Neural progenitor cell (in vitro differentiated cells): ENCODE measurements at regions not wholly inside any gene's neighbourhood (a gene's known extent, or its start where the extent isn't known, plus 50 kb on each side); places are given as distances from the start of the nearest gene placed in this dataset.

Source experiments
- DNase-seq: peaks from one replicate; pipeline ENCODE4 v3.0.0-alpha.2; 2016; ENCODE audit warnings: low spot score
- H2AFZ ChIP-seq: fragments of 200-600 bp; sonication (generic); replicated peaks from 2 replicates; pipeline ENCODE4 v1.6.1; 2016; ENCODE audit warnings: antibody characterized with exemption
- H3F3A ChIP-seq: fragments of 200-600 bp; sonication (generic); 2 replicates; pipeline ENCODE4 v1.6.1; 2016; ENCODE audit warnings: antibody characterized with exemption, low read depth
- H3K27ac ChIP-seq: fragments of 200-600 bp; sonication (generic); 2 replicates; pipeline ENCODE4 v1.5.1; 2016; ENCODE audit warnings: mild to moderate bottlenecking
- H3K27me3 ChIP-seq: fragments of 200-600 bp; sonication (generic); 2 replicates; pipeline ENCODE4 v1.6.1; 2016; ENCODE audit warnings: mild to moderate bottlenecking, moderate library complexity
- H3K36me3 ChIP-seq: fragments of 200-600 bp; sonication (generic); 2 replicates; pipeline ENCODE4 v1.5.1; 2016
- H3K4me1 ChIP-seq: fragments of 200-600 bp; sonication (generic); 2 replicates; pipeline ENCODE4 v1.6.1; 2016; ENCODE audit warnings: mixed run types
- H3K4me2 ChIP-seq: fragments of 200-600 bp; sonication (generic); 2 replicates; pipeline ENCODE4 v1.6.1; 2016
- H3K4me3 ChIP-seq: fragments of 200-600 bp; sonication (generic); 2 replicates; pipeline ENCODE4 v1.5.1; 2016
- H3K79me2 ChIP-seq: fragments of 200-600 bp; sonication (generic); 2 replicates; pipeline ENCODE4 v1.6.1; 2016; ENCODE audit warnings: low read depth
- H3K9ac ChIP-seq: fragments of 200-600 bp; sonication (generic); 2 replicates; pipeline ENCODE4 v1.6.1; 2016
- H3K9me3 ChIP-seq: fragments of 200-600 bp; sonication (generic); 2 replicates; pipeline ENCODE4 v1.5.1; 2016; ENCODE audit warnings: low read depth
- H4K20me1 ChIP-seq: fragments of 200-600 bp; sonication (generic); 2 replicates; pipeline ENCODE4 v1.6.1; 2016; ENCODE audit warnings: low read depth
- H3K27ac Mint-ChIP-seq: 3 replicates; pipeline ENCODE4 v1.8.0; 2021; ENCODE audit warnings: mixed read lengths
- H3K27me3 Mint-ChIP-seq: 2 replicates; pipeline ENCODE4 v1.8.0; 2022; ENCODE audit warnings: low read depth, mild to moderate bottlenecking, inconsistent platforms, moderate library complexity, mixed read lengths; ENCODE audit not compliant: insufficient read depth
- H3K36me3 Mint-ChIP-seq: 3 replicates; pipeline ENCODE4 v1.8.0; 2021; ENCODE audit warnings: mixed read lengths
- H3K4me1 Mint-ChIP-seq: 3 replicates; pipeline ENCODE4 v1.8.0; 2021; ENCODE audit warnings: mixed read lengths
- H3K4me3 Mint-ChIP-seq: 3 replicates; pipeline ENCODE4 v1.8.0; 2021; ENCODE audit warnings: mild to moderate bottlenecking, moderate library complexity, mixed read lengths
- H3K9me3 Mint-ChIP-seq: 3 replicates; pipeline ENCODE4 v1.8.0; 2020; ENCODE audit warnings: mixed read lengths
- EZH2 ChIP-seq: fragments of 200-600 bp; sonication (generic); IDR thresholded peaks from 2 replicates; pipeline ENCODE4 v1.6.1; 2017; ENCODE audit warnings: antibody characterized with exemption, mild to moderate bottlenecking, moderate library complexity
- EZH2phosphoT487 ChIP-seq: fragments of 200-600 bp; sonication (generic); IDR thresholded peaks from 2 replicates; pipeline ENCODE4 v1.6.1; 2017; ENCODE audit warnings: antibody characterized with exemption
- TF ChIP-seq, protein P1 (sequence below): fragments of 200-600 bp; sonication (generic); IDR thresholded peaks from 2 replicates; pipeline ENCODE4 v1.5.1; 2017; ENCODE audit warnings: antibody characterized with exemption, mild to moderate bottlenecking

- H3K36me3 Mint-ChIP-seq, result no peaks in the 10 kb centered on the region
- H3K79me2 ChIP-seq, result no peaks in the 10 kb centered on the region
- H4K20me1 ChIP-seq, result no peaks in the 10 kb centered on the region
- no peak overlapping the region for H3K9ac ChIP-seq
- H3K9me3 Mint-ChIP-seq, result no peaks in the 10 kb centered on the region
- H3K27me3 Mint-ChIP-seq, result peaks cover 10% of the 10 kb centered on the region
- no peak overlapping the region for H3K4me3 ChIP-seq
- H3F3A ChIP-seq, result no peaks in the 10 kb centered on the region
- H3K4me2 ChIP-seq, result no peak overlapping the region
- no peaks in the 10 kb centered on the region for H3K36me3 ChIP-seq
- H2AFZ ChIP-seq, result no peak overlapping the region
- H3K4me3 Mint-ChIP-seq, result no peak overlapping the region
- H3K4me1 ChIP-seq, result no peaks in the 10 kb centered on the region
- TF ChIP-seq EZH2 (no peak), EZH2phosphoT487 (no peak)
- TF ChIP-seq, protein P1, sequence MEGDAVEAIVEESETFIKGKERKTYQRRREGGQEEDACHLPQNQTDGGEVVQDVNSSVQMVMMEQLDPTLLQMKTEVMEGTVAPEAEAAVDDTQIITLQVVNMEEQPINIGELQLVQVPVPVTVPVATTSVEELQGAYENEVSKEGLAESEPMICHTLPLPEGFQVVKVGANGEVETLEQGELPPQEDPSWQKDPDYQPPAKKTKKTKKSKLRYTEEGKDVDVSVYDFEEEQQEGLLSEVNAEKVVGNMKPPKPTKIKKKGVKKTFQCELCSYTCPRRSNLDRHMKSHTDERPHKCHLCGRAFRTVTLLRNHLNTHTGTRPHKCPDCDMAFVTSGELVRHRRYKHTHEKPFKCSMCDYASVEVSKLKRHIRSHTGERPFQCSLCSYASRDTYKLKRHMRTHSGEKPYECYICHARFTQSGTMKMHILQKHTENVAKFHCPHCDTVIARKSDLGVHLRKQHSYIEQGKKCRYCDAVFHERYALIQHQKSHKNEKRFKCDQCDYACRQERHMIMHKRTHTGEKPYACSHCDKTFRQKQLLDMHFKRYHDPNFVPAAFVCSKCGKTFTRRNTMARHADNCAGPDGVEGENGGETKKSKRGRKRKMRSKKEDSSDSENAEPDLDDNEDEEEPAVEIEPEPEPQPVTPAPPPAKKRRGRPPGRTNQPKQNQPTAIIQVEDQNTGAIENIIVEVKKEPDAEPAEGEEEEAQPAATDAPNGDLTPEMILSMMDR, result no peak
- peaks cover 9% of the 10 kb centered on the region for H3K4me1 Mint-ChIP-seq
- DNase-seq, result no peak
- no peak overlapping the region for H3K27ac Mint-ChIP-seq
- H3K27me3 ChIP-seq, result no peaks in the 10 kb centered on the region
- H3K27ac ChIP-seq, result no peak overlapping the region
- H3K9me3 ChIP-seq, result no peaks in the 10 kb centered on the region
Observed at GRCh38 chr18:78739115-78739514, 240.5 kb upstream of the SALL3 start.

- no peaks in the 10 kb centered on the region for H3K36me3 Mint-ChIP-seq
- H3K9me3 ChIP-seq, result no peaks in the 10 kb centered on the region
- H3K4me3 Mint-ChIP-seq, result no peak overlapping the region
- no peak overlapping the region for H3K4me3 ChIP-seq
- no peaks in the 10 kb centered on the region for H4K20me1 ChIP-seq
- no peaks in the 10 kb centered on the region for H3K79me2 ChIP-seq
- peaks cover 6% of the 10 kb centered on the region for H3K27me3 Mint-ChIP-seq
- H3K27ac ChIP-seq, result no peak overlapping the region
- no peak for DNase-seq
- H3F3A ChIP-seq, result no peaks in the 10 kb centered on the region
- no peaks in the 10 kb centered on the region for H3K36me3 ChIP-seq
- TF ChIP-seq EZH2phosphoT487 (no peak), EZH2 (no peak)
- TF ChIP-seq, protein P1, result no peak
- H3K9me3 Mint-ChIP-seq, result no peaks in the 10 kb centered on the region
- no peaks in the 10 kb centered on the region for H3K27me3 ChIP-seq
- H2AFZ ChIP-seq, result no peak overlapping the region
- no peaks in the 10 kb centered on the region for H3K4me1 ChIP-seq
- no peak overlapping the region for H3K9ac ChIP-seq
- peaks cover 9% of the 10 kb centered on the region for H3K4me1 Mint-ChIP-seq
- H3K27ac Mint-ChIP-seq, result peak overlapping the region; percentile 14
- no peak overlapping the region for H3K4me2 ChIP-seq
Observed at GRCh38 chr18:78739882-78740677, 239.5 kb upstream of the SALL3 start.

GRCh38 chr18:78740876-78741275 is 238.7 kb upstream of the SALL3 start:
- H2AFZ ChIP-seq, result no peak overlapping the region
- no peak overlapping the region for H3K4me2 ChIP-seq
- no peak overlapping the region for H3K27ac ChIP-seq
- no peaks in the 10 kb centered on the region for H3K9me3 ChIP-seq
- Mint-ChIP-seq H3K9me3 (no peaks in the 10 kb centered on the region), H3K27ac (peak overlapping the region; percentile 14), H3K27me3 (peaks cover 6% of the 10 kb centered on the region), H3K4me1 (peaks cover 9% of the 10 kb centered on the region), H3K4me3 (no peak overlapping the region), H3K36me3 (no peaks in the 10 kb centered on the region)
- no peaks in the 10 kb centered on the region for H3K79me2 ChIP-seq
- no peak overlapping the region for H3K9ac ChIP-seq
- H4K20me1 ChIP-seq, result no peaks in the 10 kb centered on the region
- H3F3A ChIP-seq, result no peaks in the 10 kb centered on the region
- H3K4me1 ChIP-seq, result no peaks in the 10 kb centered on the region
- H3K36me3 ChIP-seq, result no peaks in the 10 kb centered on the region
- no peak overlapping the region for H3K4me3 ChIP-seq
- no peaks in the 10 kb centered on the region for H3K27me3 ChIP-seq
- TF ChIP-seq, protein P1, result no peak
- TF ChIP-seq EZH2, result no peak
- no peak for TF ChIP-seq EZH2phosphoT487
- DNase-seq, result no peak
